Smooth muscle cell (in vitro differentiated cells): ENCODE measurements at regions not wholly inside any gene's neighbourhood (a gene's known extent, or its start where the extent isn't known, plus 50 kb on each side); places are given as distances from the start of the nearest gene placed in this dataset.

ENCODE experiments used
- DNase-seq: peaks from one replicate; lab custom pipeline; 2025; ENCODE audit not compliant: unreplicated experiment; lab: John Stamatoyannopoulos, UW
- H2AFZ ChIP-seq: fragments of 200-600 bp; sonication (generic); 2 replicates; pipeline ENCODE4 v1.6.0; 2016; ENCODE audit warnings: antibody characterized with exemption, low read depth, mild to moderate bottlenecking
- H3F3A ChIP-seq: fragments of 200-600 bp; sonication (generic); 2 replicates; pipeline ENCODE4 v1.6.0; 2017; ENCODE audit warnings: antibody characterized with exemption, low read depth
- H3K27ac ChIP-seq: fragments of 200-600 bp; sonication (generic); 2 replicates; pipeline ENCODE4 v1.5.1; 2016; ENCODE audit warnings: low read depth, mild to moderate bottlenecking
- H3K27me3 ChIP-seq: fragments of 200-600 bp; sonication (generic); 2 replicates; pipeline ENCODE4 v1.6.1; 2016; ENCODE audit warnings: low read depth, mild to moderate bottlenecking
- H3K36me3 ChIP-seq: fragments of 200-600 bp; sonication (generic); 2 replicates; pipeline ENCODE4 v1.5.1; 2016; ENCODE audit warnings: low read depth
- H3K4me1 ChIP-seq: fragments of 200-600 bp; sonication (generic); 2 replicates; pipeline ENCODE4 v1.5.1; 2016; ENCODE audit warnings: low read depth
- H3K4me2 ChIP-seq: fragments of 200-600 bp; sonication (generic); 2 replicates; pipeline ENCODE4 v1.6.0; 2016; ENCODE audit warnings: mild to moderate bottlenecking
- H3K4me3 ChIP-seq: fragments of 200-600 bp; sonication (generic); 2 replicates; pipeline ENCODE4 v1.5.1; 2016; ENCODE audit warnings: mild to moderate bottlenecking
- H3K79me2 ChIP-seq: fragments of 200-600 bp; sonication (generic); 2 replicates; pipeline ENCODE4 v1.6.0; 2016; ENCODE audit warnings: low read depth, mild to moderate bottlenecking
- H3K9ac ChIP-seq: fragments of 200-600 bp; sonication (generic); 2 replicates; pipeline ENCODE4 v1.6.0; 2016; ENCODE audit warnings: low read depth
- H3K9me3 ChIP-seq: fragments of 200-600 bp; sonication (generic); replicated peaks from 2 replicates; pipeline ENCODE4 v1.5.1; 2016; ENCODE audit warnings: low read depth
- H4K20me1 ChIP-seq: fragments of 200-600 bp; sonication (generic); 2 replicates; pipeline ENCODE4 v1.6.0; 2016; ENCODE audit warnings: low read depth
- CTCF ChIP-seq: fragments of 200-600 bp; sonication (generic); IDR thresholded peaks from 2 replicates; pipeline ENCODE4 v1.5.1; 2017; ENCODE audit warnings: borderline replicate concordance, mild to moderate bottlenecking, antibody characterized with exemption; ENCODE audit not compliant: insufficient read depth, poor library complexity, severe bottlenecking
- WGBS: methylation state at CpG from one replicate; pipeline ENCODE4 v1.1.7; 2016; ENCODE audit warnings: low lambda C conversion rate; 5-methylcytosine and 5-hydroxymethylcytosine counted together

- Histone ChIP-seq H3K9ac (no peak overlapping the region), H3K79me2 (no peaks in the 10 kb centered on the region), H2AFZ (no peak overlapping the region), H3K9me3 (no peaks in the 10 kb centered on the region), H3K4me2 (peak overlapping the region; percentile 38), H4K20me1 (no peaks in the 10 kb centered on the region), H3K36me3 (no peaks in the 10 kb centered on the region), H3F3A (no peaks in the 10 kb centered on the region), H3K4me1 (no peaks in the 10 kb centered on the region), H3K27me3 (no peaks in the 10 kb centered on the region), H3K27ac (no peak overlapping the region), H3K4me3 (no peak overlapping the region)
- no peak for TF ChIP-seq CTCF
- WGBS = 78% methylated on average over 13 of the region's 13 CpGs
- no peak for DNase-seq
These were observed 131.1 kb downstream of the VEGFA start for GRCh38 chr6:43900916-43901732.

- no peak for DNase-seq
- no peaks in the 10 kb centered on the region for H4K20me1 ChIP-seq
- no peaks in the 10 kb centered on the region for H3K36me3 ChIP-seq
- H3K27me3 ChIP-seq = no peaks in the 10 kb centered on the region
- TF ChIP-seq CTCF = no peak
- no peaks in the 10 kb centered on the region for H3K79me2 ChIP-seq
- no peak overlapping the region for H3K9ac ChIP-seq
- H3K4me2 ChIP-seq = no peak overlapping the region
- 68% methylated on average over 3 of the region's 3 CpGs for WGBS
- H2AFZ ChIP-seq = no peak overlapping the region
- no peaks in the 10 kb centered on the region for H3K4me1 ChIP-seq
- H3K4me3 ChIP-seq = no peak overlapping the region
- no peak overlapping the region for H3K27ac ChIP-seq
- H3K9me3 ChIP-seq = no peaks in the 10 kb centered on the region
- no peaks in the 10 kb centered on the region for H3F3A ChIP-seq
These were observed 130.5 kb downstream of the VEGFA start for GRCh38 chr6:43900560-43900915.

GRCh38 chr6:43899830-43900229 lies 129.8 kb downstream of the VEGFA start:
- DNase-seq = no peak
- no peaks in the 10 kb centered on the region for H3F3A ChIP-seq
- 97% methylated on average over 4 of the region's 4 CpGs for WGBS
- no peaks in the 10 kb centered on the region for H4K20me1 ChIP-seq
- no peaks in the 10 kb centered on the region for H3K4me1 ChIP-seq
- H3K27me3 ChIP-seq = no peaks in the 10 kb centered on the region
- H2AFZ ChIP-seq = no peak overlapping the region
- no peak overlapping the region for H3K27ac ChIP-seq
- H3K36me3 ChIP-seq = no peaks in the 10 kb centered on the region
- no peaks in the 10 kb centered on the region for H3K9me3 ChIP-seq
- H3K4me2 ChIP-seq = no peak overlapping the region
- H3K9ac ChIP-seq = no peak overlapping the region
- H3K79me2 ChIP-seq = no peaks in the 10 kb centered on the region
- TF ChIP-seq CTCF = no peak
- H3K4me3 ChIP-seq = no peak overlapping the region
